ENCODE measurements at regions not wholly inside any gene's neighbourhood (a gene's known extent, or its start where the extent isn't known, plus 50 kb on each side); places are given as distances from the start of the nearest gene placed in this dataset.

- no peak for TF ChIP-seq CTCF (conservative IDR thresholded peaks at IDR 0.05)
- no peak for TF ChIP-seq ZFX (IDR thresholded peaks at IDR 0.05)
These were observed 141.0 kb downstream of the MACC1 start for GRCh38 chr7:20075992-20076820.

Measured in C4-2B (cell line).